ENCODE measurements at regions not wholly inside any gene's neighbourhood (a gene's known extent, or its start where the extent isn't known, plus 50 kb on each side); places are given as distances from the start of the nearest gene placed in this dataset.
A peak's percentile ranks its signal among the peaks of the same experiment; 100 is the strongest.

- no peaks in the 10 kb centered on the region for H3K36me3 ChIP-seq
- H3K4me3 ChIP-seq, result no peak overlapping the region
- TF ChIP-seq Cebpa-rat (IDR thresholded peaks at IDR 0.05), result no peak
- H3K27ac ChIP-seq, result no peak overlapping the region
- H3K4me1 ChIP-seq, result peaks cover 8% of the 10 kb centered on the region
- H3K9me3 ChIP-seq, result no peaks in the 10 kb centered on the region
- no peak overlapping the region for H3K4me2 ChIP-seq
- no peaks in the 10 kb centered on the region for H3K27me3 ChIP-seq
- no peak overlapping the region for H3K9ac ChIP-seq
- no peaks in the 10 kb centered on the region for H4K20me1 ChIP-seq
These were observed 349.5 kb downstream of the IRS1 start for GRCh38 chr2:226450141-226450540.

- TF ChIP-seq Cebpa-rat (IDR thresholded peaks at IDR 0.05), result no peak
- no peak overlapping the region for H3K9ac ChIP-seq
- no peak overlapping the region for H3K4me2 ChIP-seq
- H3K9me3 ChIP-seq, result no peaks in the 10 kb centered on the region
- H3K27ac ChIP-seq, result no peak overlapping the region
- no peak overlapping the region for H3K4me3 ChIP-seq
- no peaks in the 10 kb centered on the region for H3K27me3 ChIP-seq
- no peaks in the 10 kb centered on the region for H3K36me3 ChIP-seq
- no peaks in the 10 kb centered on the region for H3K4me1 ChIP-seq
- no peaks in the 10 kb centered on the region for H4K20me1 ChIP-seq
These were observed 352.0 kb downstream of the IRS1 start for GRCh38 chr2:226447338-226448300.

DNA sequence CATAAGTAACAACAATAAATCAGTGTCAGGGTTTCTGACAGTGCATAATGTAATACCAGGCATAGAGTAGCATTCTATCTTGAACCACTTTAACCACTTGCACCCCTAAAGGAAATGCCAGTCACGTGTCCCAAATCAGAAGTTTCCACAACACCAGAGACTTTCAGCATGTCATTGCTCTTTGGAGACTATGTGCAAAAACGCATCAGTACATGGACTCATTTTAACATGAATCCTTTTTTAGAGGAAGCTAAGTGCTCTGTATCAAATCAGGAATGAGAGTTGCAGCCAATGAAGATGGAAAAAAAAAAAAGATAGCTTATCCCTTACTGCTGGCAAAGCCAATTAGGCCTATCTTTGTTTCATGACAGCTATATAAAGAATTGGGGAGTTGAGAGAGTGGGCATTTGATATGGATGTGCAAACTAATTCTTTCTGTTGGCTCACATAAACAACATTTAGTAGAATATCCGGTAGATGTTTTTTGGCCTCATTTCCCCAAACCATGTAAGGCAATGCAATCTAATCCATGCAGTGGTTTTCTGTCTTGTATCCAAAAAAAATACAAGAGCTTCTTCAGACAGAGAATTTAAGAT is 353.1 kb downstream of the IRS1 start:
- no peak overlapping the region for H3K27ac ChIP-seq
- no peak overlapping the region for H3K9ac ChIP-seq
- no peaks in the 10 kb centered on the region for H3K36me3 ChIP-seq
- no peaks in the 10 kb centered on the region for H3K4me1 ChIP-seq
- H3K4me3 ChIP-seq, result no peak overlapping the region
- TF ChIP-seq Cebpa-rat (IDR thresholded peaks at IDR 0.05), result no peak
- no peaks in the 10 kb centered on the region for H3K27me3 ChIP-seq
- H3K4me2 ChIP-seq, result no peak overlapping the region
- H4K20me1 ChIP-seq, result no peaks in the 10 kb centered on the region
- no peaks in the 10 kb centered on the region for H3K9me3 ChIP-seq

DNA sequence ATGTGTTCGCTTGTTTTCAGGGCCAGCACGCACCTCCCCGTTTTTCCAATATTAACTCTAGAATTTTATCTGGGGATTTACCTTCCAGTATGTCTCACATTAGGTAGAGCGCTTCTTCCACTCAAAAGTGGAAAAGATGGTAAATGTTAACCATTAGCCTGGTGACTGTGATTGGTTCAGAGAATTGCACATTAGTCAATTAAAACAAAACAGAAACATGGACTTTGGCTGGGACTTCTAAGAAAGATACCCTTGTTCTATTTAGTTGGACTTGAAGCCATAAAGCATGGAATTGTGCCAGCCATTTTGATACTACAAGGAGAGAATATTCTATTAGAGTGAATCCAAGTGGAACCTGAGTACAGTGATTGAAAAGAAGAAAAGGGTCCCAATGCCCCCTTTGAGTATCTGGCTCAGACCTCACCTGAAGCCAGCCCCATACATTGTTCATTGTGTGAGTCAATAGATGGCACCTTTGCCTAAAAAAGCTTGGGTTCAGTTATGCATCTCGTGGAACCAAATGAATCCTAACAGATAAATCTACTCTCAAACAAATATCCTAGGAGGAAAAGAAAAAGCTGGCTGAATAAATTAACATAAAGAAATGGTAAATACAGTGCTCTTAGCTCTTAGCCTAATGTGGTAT is 354.3 kb downstream of the IRS1 start:
- Histone ChIP-seq H3K27ac (no peak overlapping the region), H3K4me3 (no peak overlapping the region), H3K36me3 (no peaks in the 10 kb centered on the region), H3K4me1 (no peaks in the 10 kb centered on the region), H4K20me1 (no peaks in the 10 kb centered on the region), H3K4me2 (no peak overlapping the region), H3K27me3 (no peaks in the 10 kb centered on the region), H3K9ac (no peak overlapping the region), H3K9me3 (no peaks in the 10 kb centered on the region)
- TF ChIP-seq Cebpa-rat (IDR thresholded peaks at IDR 0.05), result no peak

- no peaks in the 10 kb centered on the region for H3K36me3 ChIP-seq
- no peaks in the 10 kb centered on the region for H4K20me1 ChIP-seq
- H3K27me3 ChIP-seq, result no peaks in the 10 kb centered on the region
- H3K9ac ChIP-seq, result no peak overlapping the region
- H3K9me3 ChIP-seq, result no peaks in the 10 kb centered on the region
- no peak for TF ChIP-seq Cebpa-rat (IDR thresholded peaks at IDR 0.05)
- no peaks in the 10 kb centered on the region for H3K4me1 ChIP-seq
- no peak overlapping the region for H3K27ac ChIP-seq
- H3K4me3 ChIP-seq, result no peak overlapping the region
- no peak overlapping the region for H3K4me2 ChIP-seq
These were observed 356.5 kb downstream of the IRS1 start for GRCh38 chr2:226443112-226443511.

GRCh38 chr2:226440127-226440918 is 359.3 kb downstream of the IRS1 start:
- Histone ChIP-seq H3K9ac (no peak overlapping the region), H3K4me2 (no peak overlapping the region), H4K20me1 (no peaks in the 10 kb centered on the region), H3K27me3 (no peaks in the 10 kb centered on the region), H3K27ac (no peak overlapping the region), H3K36me3 (no peaks in the 10 kb centered on the region), H3K4me1 (no peaks in the 10 kb centered on the region), H3K4me3 (no peak overlapping the region), H3K9me3 (no peaks in the 10 kb centered on the region)
- no peak for TF ChIP-seq Cebpa-rat (IDR thresholded peaks at IDR 0.05)

DNA sequence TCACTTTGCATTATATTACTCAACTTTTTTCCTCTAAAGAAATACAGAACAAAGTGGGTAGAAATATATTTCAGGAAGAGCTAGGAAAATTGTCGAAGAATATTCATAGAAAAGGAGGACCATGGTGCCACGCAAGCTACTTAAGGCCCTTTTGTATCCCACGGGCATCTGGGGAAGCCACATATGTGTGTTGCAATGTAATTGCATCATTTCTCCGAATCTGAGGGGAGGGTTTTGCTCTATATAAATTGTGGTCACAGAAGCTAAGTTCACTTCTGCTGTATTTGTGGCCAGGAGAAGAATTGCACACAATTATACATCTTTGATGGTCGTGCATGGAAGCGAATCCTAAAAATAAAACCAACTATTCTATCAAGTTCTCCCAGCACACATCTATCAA is 360.3 kb downstream of the IRS1 start:
- no peak overlapping the region for H3K27ac ChIP-seq
- H4K20me1 ChIP-seq, result no peaks in the 10 kb centered on the region
- no peaks in the 10 kb centered on the region for H3K9me3 ChIP-seq
- TF ChIP-seq Cebpa-rat (IDR thresholded peaks at IDR 0.05), result peak; percentile 43; the same call in 1 of the 2 replicates
- no peak overlapping the region for H3K4me3 ChIP-seq
- no peaks in the 10 kb centered on the region for H3K27me3 ChIP-seq
- no peaks in the 10 kb centered on the region for H3K4me1 ChIP-seq
- H3K36me3 ChIP-seq, result no peaks in the 10 kb centered on the region
- no peak overlapping the region for H3K9ac ChIP-seq
- H3K4me2 ChIP-seq, result no peak overlapping the region

DNA sequence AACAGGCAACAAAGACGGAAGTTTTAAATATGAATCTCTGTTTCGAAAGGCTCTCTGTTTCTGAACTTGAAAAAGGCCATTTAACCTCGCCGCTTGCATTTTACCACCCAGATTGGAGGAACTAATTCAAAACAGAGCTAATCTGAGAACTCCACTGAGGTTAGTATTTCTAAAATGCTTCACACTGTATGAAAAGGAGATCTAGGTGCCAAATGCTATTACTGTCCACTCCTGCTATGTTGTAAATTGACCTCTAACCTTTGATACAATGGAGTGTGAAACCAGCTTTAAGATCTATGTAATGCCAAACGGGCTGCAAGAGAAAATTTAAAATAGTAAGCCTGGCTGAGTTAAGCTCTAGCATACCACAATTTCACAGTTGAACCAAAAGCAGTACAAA is 364.5 kb downstream of the IRS1 start:
- TF ChIP-seq Cebpa-rat (IDR thresholded peaks at IDR 0.05), result no peak
- H3K4me3 ChIP-seq, result no peak overlapping the region
- H3K9ac ChIP-seq, result no peak overlapping the region

DNA sequence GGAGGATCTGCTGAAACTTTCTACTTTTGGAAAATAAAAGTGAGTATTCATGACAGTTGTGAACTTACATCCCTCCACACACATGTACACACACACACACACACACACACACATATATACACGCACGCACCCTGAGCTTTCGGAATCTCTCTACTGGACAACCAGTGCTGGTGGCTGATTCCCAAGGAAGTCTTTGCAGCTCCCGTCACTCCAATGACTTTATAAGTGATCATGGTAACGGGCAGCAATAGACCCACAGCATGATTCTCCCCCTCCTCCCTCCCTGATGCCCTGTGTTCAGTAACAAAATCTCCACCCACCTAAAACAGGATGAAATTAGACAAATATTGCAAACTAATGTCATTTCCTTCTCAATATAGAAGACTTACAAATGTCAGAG is 364.9 kb downstream of the IRS1 start:
- H3K9ac ChIP-seq, result no peak overlapping the region
- no peaks in the 10 kb centered on the region for H4K20me1 ChIP-seq
- H3K36me3 ChIP-seq, result no peaks in the 10 kb centered on the region
- no peak overlapping the region for H3K4me3 ChIP-seq
- H3K27ac ChIP-seq, result no peak overlapping the region
- TF ChIP-seq Cebpa-rat (IDR thresholded peaks at IDR 0.05), result no peak
- no peaks in the 10 kb centered on the region for H3K9me3 ChIP-seq
- no peaks in the 10 kb centered on the region for H3K4me1 ChIP-seq
- no peak overlapping the region for H3K4me2 ChIP-seq
- H3K27me3 ChIP-seq, result no peaks in the 10 kb centered on the region

More for the DNA sequence above, 364.5 kb downstream of the IRS1 start:
- Histone ChIP-seq H3K36me3 (no peaks in the 10 kb centered on the region), H3K4me2 (no peak overlapping the region), H3K4me1 (no peaks in the 10 kb centered on the region), H3K9me3 (no peaks in the 10 kb centered on the region), H3K27me3 (no peaks in the 10 kb centered on the region), H4K20me1 (no peaks in the 10 kb centered on the region), H3K27ac (no peak overlapping the region)
